ENCODE measurements at regions not wholly inside any gene's neighbourhood (a gene's known extent, or its start where the extent isn't known, plus 50 kb on each side); places are given as distances from the start of the nearest gene placed in this dataset.

- TF ChIP-seq HDAC2 (IDR thresholded peaks at IDR 0.05), result no peak
- TF ChIP-seq NBN (IDR thresholded peaks at IDR 0.05), result no peak
- TF ChIP-seq POLR2AphosphoS5 (IDR thresholded peaks at IDR 0.05; ENCODE audit: low read length), result no peak
- no peak for TF ChIP-seq POLR2AphosphoS2 (IDR thresholded peaks at IDR 0.05; ENCODE audit: low read depth, low read length)
- TF ChIP-seq RB1 (IDR thresholded peaks at IDR 0.05; ENCODE audit: borderline replicate concordance), result no peak
- no peak for TF ChIP-seq HCFC1 (IDR thresholded peaks at IDR 0.05; ENCODE audit: low read length)
- TF ChIP-seq RAD21 (IDR thresholded peaks at IDR 0.05; ENCODE audit: insufficient read depth, low read depth, low read length), result no peak
- no peak for TF ChIP-seq CTCF (IDR thresholded peaks at IDR 0.05 in 2 of 3, conservative IDR thresholded peaks at IDR 0.05 in 1 of 3; ENCODE audit: control insufficient read depth in 2 of 3, extremely low read depth in 1 of 3, insufficient read depth in 1 of 3, low read depth in 3 of 3, low read length in 3 of 3)
- TF ChIP-seq MXI1 (IDR thresholded peaks at IDR 0.05; ENCODE audit: low read depth, low read length), result no peak
- TF ChIP-seq SMAD1 (IDR thresholded peaks at IDR 0.05; ENCODE audit: low read depth, partially characterized antibody), result no peak
- TF ChIP-seq EP300 (IDR thresholded peaks at IDR 0.05; ENCODE audit: borderline replicate concordance in 1 of 2, control insufficient read depth in 1 of 2, low read depth in 2 of 2, low read length in 2 of 2), result no peak
- TF ChIP-seq BRCA1 (IDR thresholded peaks at IDR 0.05; ENCODE audit: low read depth, low read length), result no peak
Measured at GRCh38 chr6:106899697-106900096, 74.8 kb downstream of the CD24 start.
